ENCODE measurements at regions not wholly inside any gene's neighbourhood (a gene's known extent, or its start where the extent isn't known, plus 50 kb on each side); places are given as distances from the start of the nearest gene placed in this dataset.
A peak's percentile ranks its signal among the peaks of the same experiment; 100 is the strongest.

DNA sequence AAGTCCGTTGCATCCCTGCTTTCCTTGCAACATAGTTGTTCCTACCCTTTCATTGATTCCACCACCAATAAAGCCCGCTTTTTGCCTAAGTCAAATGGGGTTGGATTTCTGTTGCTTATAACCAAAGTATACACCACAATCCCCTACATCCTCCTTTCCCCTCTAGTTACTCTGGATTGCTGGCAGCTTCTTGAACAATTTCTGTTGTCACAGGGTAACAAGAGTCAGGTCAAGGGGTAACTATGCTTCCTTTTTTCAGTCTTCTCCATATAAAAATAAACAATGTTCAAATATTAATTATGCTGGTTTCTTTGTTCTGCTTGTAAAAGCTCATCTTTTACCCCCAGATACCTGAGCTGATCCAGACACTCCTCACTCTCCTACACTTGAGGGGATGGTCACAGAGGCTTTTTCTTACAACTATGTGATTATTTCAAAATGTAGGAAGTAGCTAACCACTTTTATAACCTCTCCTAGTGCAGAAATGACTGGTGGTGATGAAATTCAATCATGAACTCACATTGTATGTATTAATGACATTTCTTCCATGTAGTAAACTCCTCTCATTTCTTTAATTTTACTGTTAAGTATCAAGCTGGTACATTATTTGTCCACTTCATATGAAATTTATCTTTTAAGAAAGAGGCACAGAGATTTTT, 136.5 kb downstream of the SNX18 start (continued):
- TF ChIP-seq, protein P1, sequence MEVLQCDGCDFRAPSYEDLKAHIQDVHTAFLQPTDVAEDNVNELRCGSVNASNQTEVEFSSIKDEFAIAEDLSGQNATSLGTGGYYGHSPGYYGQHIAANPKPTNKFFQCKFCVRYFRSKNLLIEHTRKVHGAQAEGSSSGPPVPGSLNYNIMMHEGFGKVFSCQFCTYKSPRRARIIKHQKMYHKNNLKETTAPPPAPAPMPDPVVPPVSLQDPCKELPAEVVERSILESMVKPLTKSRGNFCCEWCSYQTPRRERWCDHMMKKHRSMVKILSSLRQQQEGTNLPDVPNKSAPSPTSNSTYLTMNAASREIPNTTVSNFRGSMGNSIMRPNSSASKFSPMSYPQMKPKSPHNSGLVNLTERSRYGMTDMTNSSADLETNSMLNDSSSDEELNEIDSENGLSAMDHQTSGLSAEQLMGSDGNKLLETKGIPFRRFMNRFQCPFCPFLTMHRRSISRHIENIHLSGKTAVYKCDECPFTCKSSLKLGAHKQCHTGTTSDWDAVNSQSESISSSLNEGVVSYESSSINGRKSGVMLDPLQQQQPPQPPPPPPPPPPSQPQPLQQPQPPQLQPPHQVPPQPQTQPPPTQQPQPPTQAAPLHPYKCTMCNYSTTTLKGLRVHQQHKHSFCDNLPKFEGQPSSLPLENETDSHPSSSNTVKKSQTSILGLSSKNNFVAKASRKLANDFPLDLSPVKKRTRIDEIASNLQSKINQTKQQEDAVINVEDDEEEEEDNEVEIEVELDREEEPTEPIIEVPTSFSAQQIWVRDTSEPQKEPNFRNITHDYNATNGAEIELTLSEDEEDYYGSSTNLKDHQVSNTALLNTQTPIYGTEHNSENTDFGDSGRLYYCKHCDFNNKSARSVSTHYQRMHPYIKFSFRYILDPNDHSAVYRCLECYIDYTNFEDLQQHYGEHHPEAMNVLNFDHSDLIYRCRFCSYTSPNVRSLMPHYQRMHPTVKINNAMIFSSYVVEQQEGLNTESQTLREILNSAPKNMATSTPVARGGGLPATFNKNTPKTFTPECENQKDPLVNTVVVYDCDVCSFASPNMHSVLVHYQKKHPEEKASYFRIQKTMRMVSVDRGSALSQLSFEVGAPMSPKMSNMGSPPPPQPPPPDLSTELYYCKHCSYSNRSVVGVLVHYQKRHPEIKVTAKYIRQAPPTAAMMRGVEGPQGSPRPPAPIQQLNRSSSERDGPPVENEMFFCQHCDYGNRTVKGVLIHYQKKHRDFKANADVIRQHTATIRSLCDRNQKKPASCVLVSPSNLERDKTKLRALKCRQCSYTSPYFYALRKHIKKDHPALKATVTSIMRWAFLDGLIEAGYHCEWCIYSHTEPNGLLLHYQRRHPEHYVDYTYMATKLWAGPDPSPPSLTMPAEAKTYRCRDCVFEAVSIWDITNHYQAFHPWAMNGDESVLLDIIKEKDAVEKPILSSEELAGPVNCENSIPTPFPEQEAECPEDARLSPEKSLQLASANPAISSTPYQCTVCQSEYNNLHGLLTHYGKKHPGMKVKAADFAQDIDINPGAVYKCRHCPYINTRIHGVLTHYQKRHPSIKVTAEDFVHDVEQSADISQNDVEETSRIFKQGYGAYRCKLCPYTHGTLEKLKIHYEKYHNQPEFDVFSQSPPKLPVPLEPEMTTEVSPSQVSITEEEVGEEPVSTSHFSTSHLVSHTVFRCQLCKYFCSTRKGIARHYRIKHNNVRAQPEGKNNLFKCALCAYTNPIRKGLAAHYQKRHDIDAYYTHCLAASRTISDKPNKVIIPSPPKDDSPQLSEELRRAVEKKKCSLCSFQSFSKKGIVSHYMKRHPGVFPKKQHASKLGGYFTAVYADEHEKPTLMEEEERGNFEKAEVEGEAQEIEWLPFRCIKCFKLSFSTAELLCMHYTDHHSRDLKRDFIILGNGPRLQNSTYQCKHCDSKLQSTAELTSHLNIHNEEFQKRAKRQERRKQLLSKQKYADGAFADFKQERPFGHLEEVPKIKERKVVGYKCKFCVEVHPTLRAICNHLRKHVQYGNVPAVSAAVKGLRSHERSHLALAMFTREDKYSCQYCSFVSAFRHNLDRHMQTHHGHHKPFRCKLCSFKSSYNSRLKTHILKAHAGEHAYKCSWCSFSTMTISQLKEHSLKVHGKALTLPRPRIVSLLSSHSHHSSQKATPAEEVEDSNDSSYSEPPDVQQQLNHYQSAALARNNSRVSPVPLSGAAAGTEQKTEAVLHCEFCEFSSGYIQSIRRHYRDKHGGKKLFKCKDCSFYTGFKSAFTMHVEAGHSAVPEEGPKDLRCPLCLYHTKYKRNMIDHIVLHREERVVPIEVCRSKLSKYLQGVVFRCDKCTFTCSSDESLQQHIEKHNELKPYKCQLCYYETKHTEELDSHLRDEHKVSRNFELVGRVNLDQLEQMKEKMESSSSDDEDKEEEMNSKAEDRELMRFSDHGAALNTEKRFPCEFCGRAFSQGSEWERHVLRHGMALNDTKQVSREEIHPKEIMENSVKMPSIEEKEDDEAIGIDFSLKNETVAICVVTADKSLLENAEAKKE (CRISPR knock-in tag; IDR thresholded peaks at IDR 0.05), result no peak
- TF ChIP-seq ETS1 (IDR thresholded peaks at IDR 0.05), result no peak
- no peak for TF ChIP-seq JUNB (IDR thresholded peaks at IDR 0.05; ENCODE audit: unreplicated experiment)
- TF ChIP-seq EZH2 (IDR thresholded peaks at IDR 0.05; ENCODE audit: low read depth, unreplicated experiment), result no peak
- no peak for TF ChIP-seq POLR2AphosphoS5 (IDR thresholded peaks at IDR 0.05; ENCODE audit: low read depth)
- no peak for TF ChIP-seq STAT1 (IDR thresholded peaks at IDR 0.05; ENCODE audit: unreplicated experiment)

GRCh38 chr5:54651482-54652076, 134.0 kb downstream of the SNX18 start:
- Histone ChIP-seq H3F3A (replicated peaks; ENCODE audit: low read depth) (no peaks in the 10 kb centered on the region), H3K4me3 (no peak overlapping the region), H2AFZ (peak overlapping the region; percentile 78), H3K4me1 (ENCODE audit: insufficient read depth) (peaks cover 2% of the 10 kb centered on the region; the same call in 1 of the 2 replicates), H3K9me2 (ENCODE audit: insufficient read depth) (no peaks in the 10 kb centered on the region), H3K27ac (ENCODE audit: low read depth) (no peak overlapping the region), H3K36me3 (ENCODE audit: insufficient read depth) (no peaks in the 10 kb centered on the region), H3K4me2 (no peak overlapping the region), H3K27me3 (ENCODE audit: insufficient read depth) (no peaks in the 10 kb centered on the region), H4K20me1 (replicated peaks; ENCODE audit: insufficient read depth) (no peaks in the 10 kb centered on the region; the same call in 1 of the 2 replicates), H3K79me2 (replicated peaks; ENCODE audit: insufficient read depth) (no peaks in the 10 kb centered on the region)
- Mint-ChIP-seq H3K4me3 (no peak overlapping the region), H3K27ac (no peak overlapping the region), H3K9me3 (peaks cover 14% of the 10 kb centered on the region), H3K4me1 (peaks cover 7% of the 10 kb centered on the region), H3K27me3 (ENCODE audit: insufficient read depth, low read depth, poor library complexity) (peaks cover 16% of the 10 kb centered on the region), H3K36me3 (ENCODE audit: low read depth) (peaks cover 6% of the 10 kb centered on the region; the same call in 2 of the 3 replicates)
- no peak for DNase-seq (ENCODE audit: low spot score)
- no peak for ATAC-seq
- TF ChIP-seq EZH2phosphoT487 (IDR thresholded peaks at IDR 0.05; ENCODE audit: unreplicated experiment), result no peak
- TF ChIP-seq JUNB (IDR thresholded peaks at IDR 0.05; ENCODE audit: unreplicated experiment), result no peak
- TF ChIP-seq ZNF331 (CRISPR knock-in tag; IDR thresholded peaks at IDR 0.05; ENCODE audit: low read depth), result no peak

Measured in GM23338 (cell line).